ENCODE measurements at regions not wholly inside any gene's neighbourhood (a gene's known extent, or its start where the extent isn't known, plus 50 kb on each side); places are given as distances from the start of the nearest gene placed in this dataset.

- POLR2A ChIA-PET, result no interaction called here
- CTCF ChIA-PET, result interaction anchor here (1.0 to 2.9 kb wide), 2 partner anchors 9 to 10 kb away, joined by 5 to 15 read pairs; no protein-coding TSS in a partner anchor
Observed at GRCh38 chr1:60271041-60271440, 197.5 kb upstream of the C1orf87 start.

GRCh38 chr1:60268451-60268850 lies 194.9 kb upstream of the C1orf87 start:
- TF ChIP-seq CTCF (IDR thresholded peaks at IDR 0.05; ENCODE audit: insufficient read depth, low read length, missing control alignments), result no peak
- DNase-seq (ENCODE audit: low read depth, low spot score), result no peak
- ChIA-PET POLR2A (no interaction called here), CTCF (no interaction called here)
- no peak overlapping the region for H3K4me3 ChIP-seq (ENCODE audit: low read depth, low read length)

More at GRCh38 chr1:60271041-60271440, 197.5 kb upstream of the C1orf87 start:
- TF ChIP-seq CTCF (IDR thresholded peaks at IDR 0.05; ENCODE audit: insufficient read depth, low read length, missing control alignments), result no peak
- DNase-seq (ENCODE audit: low read depth, low spot score), result no peak
- no peak overlapping the region for H3K4me3 ChIP-seq (ENCODE audit: low read depth, low read length)

- no peak for TF ChIP-seq CTCF (IDR thresholded peaks at IDR 0.05; ENCODE audit: insufficient read depth, low read length, missing control alignments)
- POLR2A ChIA-PET, result no interaction called here
- CTCF ChIA-PET, result interaction anchor here (1.1 kb wide), 1 partner anchor 9 kb away, joined by 3 read pairs; no protein-coding TSS in a partner anchor
- no peak overlapping the region for H3K4me3 ChIP-seq (ENCODE audit: low read depth, low read length)
- DNase-seq (ENCODE audit: low read depth, low spot score), result no peak
Observed at GRCh38 chr1:60265560-60266535, 192.3 kb upstream of the C1orf87 start.

GRCh38 chr1:60262701-60263100 lies 189.1 kb upstream of the C1orf87 start:
- no peak for DNase-seq (ENCODE audit: low read depth, low spot score)
- H3K4me3 ChIP-seq (ENCODE audit: low read depth, low read length), result no peak overlapping the region
- ChIA-PET POLR2A (no interaction called here), CTCF (no interaction called here)
- TF ChIP-seq CTCF (IDR thresholded peaks at IDR 0.05; ENCODE audit: insufficient read depth, low read length, missing control alignments), result no peak

GRCh38 chr1:60257531-60257930 lies 184.0 kb upstream of the C1orf87 start:
- POLR2A ChIA-PET, result no interaction called here
- no peak overlapping the region for H3K4me3 ChIP-seq (ENCODE audit: low read depth, low read length)
- CTCF ChIA-PET, result no interaction called here

More at GRCh38 chr1:60257531-60257930, 184.0 kb upstream of the C1orf87 start:
- DNase-seq (ENCODE audit: low read depth, low spot score), result no peak
- TF ChIP-seq CTCF (IDR thresholded peaks at IDR 0.05; ENCODE audit: insufficient read depth, low read length, missing control alignments), result no peak
